OCI-M2 (cell line): ENCODE measurements at regions not wholly inside any gene's neighbourhood (a gene's known extent, or its start where the extent isn't known, plus 50 kb on each side); places are given as distances from the start of the nearest gene placed in this dataset.
"Not testable (repeated sequence)": the region's sequence is repeated elsewhere in the genome, so short reads cannot be mapped to it uniquely, and the experiment has no call there.

Source experiments
- DNase-seq: peaks from one replicate; lab custom pipeline; 2025; ENCODE audit not compliant: unreplicated experiment; lab: John Stamatoyannopoulos, UW

GRCh38 chr5:34096033-34096432 is 53.0 kb upstream of the C1QTNF3 start:
- DNase-seq, result not testable (repeated sequence)

GRCh38 chr5:34099891-34100290 is 56.9 kb upstream of the C1QTNF3 start:
- not testable (repeated sequence) for DNase-seq

DNA sequence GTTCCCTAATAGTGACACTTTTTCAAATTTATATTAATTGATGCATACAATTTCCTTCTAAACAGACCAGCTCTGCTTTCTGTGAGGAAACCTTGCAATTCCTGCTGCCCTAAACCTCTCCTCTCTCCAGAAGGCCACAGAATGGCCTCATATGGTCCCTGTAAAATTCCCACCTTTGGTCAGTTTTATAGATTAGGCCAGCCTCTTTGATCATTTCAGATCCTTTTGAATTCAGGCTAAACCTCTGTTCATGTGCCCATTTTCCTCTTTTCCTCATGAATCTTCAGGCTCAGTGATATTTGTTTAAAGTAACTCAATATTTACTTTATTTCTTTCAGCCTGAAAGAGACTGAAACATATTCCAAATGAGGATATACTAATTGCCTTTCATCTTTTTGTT is 58.6 kb upstream of the C1QTNF3 start:
- not testable (repeated sequence) for DNase-seq

DNA sequence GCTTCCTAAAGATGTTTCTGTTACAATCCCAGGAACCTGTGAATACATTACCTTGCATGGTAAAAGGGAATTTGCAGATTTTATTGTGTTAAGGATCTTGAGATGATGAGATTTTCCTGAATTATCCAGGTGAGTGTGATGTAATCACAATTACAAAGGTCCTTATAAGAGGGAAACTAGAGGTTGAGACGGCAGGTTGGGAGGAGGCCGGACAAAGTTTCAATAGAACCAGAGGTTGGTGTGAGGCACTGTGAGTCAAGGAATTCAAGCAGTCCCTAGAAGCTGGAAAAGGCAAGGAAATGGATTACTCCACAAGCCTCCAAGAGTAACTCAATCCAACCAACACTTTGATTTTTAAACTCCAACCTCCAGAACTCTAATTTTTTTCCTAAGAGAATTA is 65.9 kb upstream of the C1QTNF3 start:
- DNase-seq, result not testable (repeated sequence)

DNA sequence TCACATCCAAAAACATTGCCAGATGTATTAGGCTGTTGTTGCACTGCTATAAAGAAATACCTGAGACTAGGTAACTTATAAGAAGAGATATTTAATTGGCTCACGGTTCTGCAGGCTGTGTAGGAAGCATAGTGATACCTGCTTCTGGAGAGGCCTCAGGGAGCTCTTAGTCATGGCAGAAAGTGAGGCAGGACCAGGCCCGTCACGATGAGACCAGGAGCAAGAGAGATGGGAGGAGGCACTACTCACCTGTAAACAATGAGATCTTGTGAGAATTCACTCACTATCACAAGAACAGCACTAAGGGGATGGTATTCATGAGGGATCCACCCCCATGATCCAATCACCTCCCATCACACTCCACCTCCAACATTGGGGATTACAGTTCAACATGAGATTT is 81.3 kb upstream of the C1QTNF3 start:
- not testable (repeated sequence) for DNase-seq

DNA sequence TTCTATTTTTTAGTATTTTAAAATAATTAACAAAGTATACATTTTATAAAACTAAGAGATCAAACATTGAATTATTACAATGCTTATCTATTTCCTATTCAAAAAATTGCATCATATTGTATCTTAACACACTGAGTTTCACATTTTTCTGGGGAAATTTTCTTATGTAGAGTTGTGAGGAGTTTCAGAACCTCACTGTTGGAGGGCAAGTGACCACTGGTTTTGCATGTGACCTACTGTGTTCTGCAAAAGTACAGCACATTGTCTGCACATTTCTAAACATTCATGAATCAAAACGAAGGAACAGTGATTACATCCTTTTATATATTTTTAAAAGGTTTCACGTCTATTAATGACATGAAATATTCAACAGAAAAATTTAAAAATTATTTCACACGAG is 82.3 kb upstream of the C1QTNF3 start:
- DNase-seq, result not testable (repeated sequence)

DNA sequence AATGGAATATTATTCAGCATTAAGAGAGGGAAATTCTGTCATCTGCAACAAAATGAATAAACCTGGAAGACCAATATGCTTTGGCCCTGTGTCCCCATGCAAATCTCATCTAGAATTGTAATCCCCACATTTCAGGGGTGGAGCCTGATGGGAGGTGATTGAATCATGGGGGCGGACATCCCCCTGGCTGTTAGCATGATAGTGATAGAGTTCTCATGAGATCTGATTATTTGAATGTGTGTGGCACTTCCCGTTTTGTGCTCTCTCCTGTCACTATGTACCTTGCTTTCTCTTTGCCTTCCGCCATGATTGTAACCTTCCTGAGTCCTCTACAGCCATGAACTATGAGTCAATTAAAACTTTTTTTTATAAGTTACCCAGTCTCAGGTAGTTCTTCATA is 83.7 kb upstream of the C1QTNF3 start:
- DNase-seq, result not testable (repeated sequence)

DNA sequence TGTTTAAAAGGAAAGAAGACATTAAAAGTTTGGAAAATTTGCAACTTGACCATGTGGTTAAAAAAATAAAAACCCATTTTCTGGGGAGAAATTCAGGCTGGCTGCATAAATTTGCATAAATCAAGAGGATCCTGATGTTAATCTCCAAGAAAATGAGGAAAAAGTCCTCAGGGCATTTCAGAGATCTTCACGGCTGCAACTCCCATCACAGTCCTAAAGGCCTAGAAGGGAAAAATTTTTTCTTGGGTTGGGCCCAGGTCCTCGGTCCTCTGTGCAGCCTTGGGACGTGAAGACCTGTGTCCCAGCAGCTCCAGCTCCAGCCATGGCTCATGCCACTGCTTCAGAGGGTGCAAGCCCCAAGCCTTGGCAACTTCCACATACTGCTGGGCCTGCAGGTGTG is 84.8 kb upstream of the C1QTNF3 start:
- not testable (repeated sequence) for DNase-seq

GRCh38 chr5:34128890-34129289 is 85.9 kb upstream of the C1QTNF3 start:
- not testable (repeated sequence) for DNase-seq

GRCh38 chr5:34154988-34155387 is 112.0 kb upstream of the C1QTNF3 start:
- not testable (repeated sequence) for DNase-seq

DNA sequence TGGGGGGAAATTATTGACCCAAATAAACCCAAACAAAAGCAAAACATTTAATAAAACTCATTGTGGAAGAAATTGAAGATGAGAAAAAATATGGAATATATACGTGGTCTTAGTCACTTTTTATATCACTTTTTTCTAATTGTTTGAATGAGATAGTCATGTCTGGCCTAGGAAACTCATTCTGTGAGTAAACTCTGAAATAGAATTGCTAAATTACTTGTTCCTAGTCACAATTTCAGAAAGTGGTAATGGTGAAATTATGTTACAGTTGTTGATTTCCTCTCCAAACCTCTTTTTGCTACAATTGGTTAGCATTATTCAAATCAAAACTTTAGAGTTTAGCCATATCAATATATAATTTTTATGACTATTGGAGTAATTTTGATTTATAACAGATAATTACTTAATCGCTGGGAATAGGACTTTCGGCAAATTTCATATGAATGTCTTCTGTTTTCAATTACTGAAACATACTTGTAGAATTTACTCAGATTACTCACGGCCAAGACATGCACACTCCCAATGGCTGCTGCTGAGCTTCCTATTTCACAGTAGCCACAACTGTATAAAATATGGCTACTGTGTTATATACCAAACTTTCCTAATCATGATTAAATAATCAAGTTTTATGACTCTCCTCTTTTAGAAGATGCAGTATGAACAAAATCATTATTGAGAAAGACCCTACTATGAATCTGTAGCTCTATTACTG is 113.8 kb upstream of the C1QTNF3 start:
- not testable (repeated sequence) for DNase-seq

DNA sequence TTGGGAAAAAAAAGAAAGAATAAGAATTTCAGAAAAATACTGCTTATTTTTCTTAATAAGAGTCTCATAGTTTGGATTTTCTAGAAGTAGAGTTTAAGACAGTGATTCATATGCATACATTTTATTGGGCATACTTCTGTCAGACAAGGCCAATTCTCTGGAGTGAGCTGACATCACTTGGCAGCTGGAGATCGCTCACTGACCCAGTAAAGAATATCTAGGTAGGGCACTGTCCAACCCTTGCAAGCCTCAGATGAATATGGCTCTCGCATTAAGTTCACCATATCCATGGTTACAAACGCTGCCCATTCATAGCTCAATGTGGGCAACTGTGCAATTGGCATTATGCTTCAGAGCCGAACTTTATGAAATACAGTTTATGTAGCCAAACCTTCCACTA is 117.9 kb upstream of the C1QTNF3 start:
- not testable (repeated sequence) for DNase-seq

- DNase-seq, result not testable (repeated sequence)
Measured at GRCh38 chr5:34171398-34171797, 128.4 kb upstream of the C1QTNF3 start.

GRCh38 chr5:34179453-34180190 is 136.6 kb upstream of the C1QTNF3 start:
- not testable (repeated sequence) for DNase-seq

DNA sequence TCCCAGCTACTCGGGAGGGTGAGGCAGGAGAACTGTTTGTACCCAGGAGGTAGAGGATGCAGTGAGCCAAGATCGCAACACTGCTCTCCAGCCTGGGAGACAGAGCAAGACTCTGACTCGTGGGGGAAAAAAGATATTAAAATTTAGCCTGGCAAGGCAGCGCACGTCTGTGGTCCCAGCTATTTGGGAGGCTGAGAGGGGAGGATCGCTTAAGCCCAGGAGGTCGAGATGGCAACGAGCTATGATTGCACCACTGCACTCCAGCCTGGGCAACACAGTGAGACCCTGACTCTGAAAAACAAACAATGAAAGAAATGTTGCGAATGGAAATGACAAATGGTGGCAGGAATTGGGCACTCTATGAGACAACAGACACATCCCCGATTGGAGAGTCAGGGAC is 137.2 kb upstream of the C1QTNF3 start:
- DNase-seq, result not testable (repeated sequence)

DNA sequence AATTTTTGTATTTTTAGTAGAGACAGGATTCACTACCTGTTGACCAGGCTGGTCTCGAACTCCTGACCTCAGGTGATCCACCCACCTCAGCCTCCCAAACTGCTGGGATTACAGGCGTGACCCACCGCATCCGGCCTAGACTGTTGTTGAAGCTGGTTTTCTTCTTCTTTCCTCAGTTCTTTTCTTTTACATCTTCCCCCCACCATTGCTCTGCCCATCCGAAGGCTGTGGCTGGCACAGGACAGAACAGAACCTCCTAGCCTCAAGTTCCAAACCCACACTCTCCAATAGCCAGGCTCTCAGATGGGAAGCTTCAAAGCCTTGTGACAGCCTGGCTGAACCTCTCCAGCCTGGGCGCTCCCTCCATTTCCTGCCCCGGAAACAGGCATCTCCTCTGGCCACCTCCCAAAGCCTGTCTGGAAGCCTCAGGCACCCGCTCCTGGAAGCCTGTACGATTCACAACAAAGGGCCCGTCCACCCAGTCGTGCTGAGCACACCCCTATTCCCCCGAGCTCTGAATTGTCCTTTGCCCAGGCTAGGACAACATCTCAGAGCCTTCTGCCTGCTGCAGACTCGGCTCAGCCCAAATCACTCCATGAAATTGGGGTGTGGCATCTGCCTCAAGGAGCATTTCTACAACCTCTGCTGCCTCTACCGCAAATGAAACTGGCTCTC is 138.1 kb upstream of the C1QTNF3 start:
- not testable (repeated sequence) for DNase-seq

GRCh38 chr5:34185005-34185404 is 142.0 kb upstream of the C1QTNF3 start:
- not testable (repeated sequence) for DNase-seq

- DNase-seq, result not testable (repeated sequence)
Measured at GRCh38 chr5:34185572-34185971, 142.6 kb upstream of the C1QTNF3 start.

DNA sequence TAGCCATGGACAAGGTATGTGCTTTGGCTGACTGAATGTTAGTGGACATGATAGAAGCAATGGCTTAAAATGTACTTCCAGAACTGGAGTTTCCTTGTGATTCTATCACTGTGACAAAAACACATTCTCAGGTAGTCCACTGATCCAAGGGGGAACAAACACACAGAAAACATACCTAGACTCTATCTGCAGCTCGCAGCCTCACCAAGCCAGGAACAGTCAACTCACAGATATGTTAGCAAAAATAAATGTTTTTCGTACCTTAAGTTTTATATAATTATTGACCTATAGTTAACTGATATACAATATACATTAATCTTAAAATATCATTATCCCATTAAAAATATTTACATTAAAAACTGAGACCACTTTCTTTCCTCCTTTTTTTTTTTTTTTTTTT is 143.1 kb upstream of the C1QTNF3 start:
- DNase-seq, result not testable (repeated sequence)

- DNase-seq, result not testable (repeated sequence)
Measured at GRCh38 chr5:34186865-34187264, 143.9 kb upstream of the C1QTNF3 start.

DNA sequence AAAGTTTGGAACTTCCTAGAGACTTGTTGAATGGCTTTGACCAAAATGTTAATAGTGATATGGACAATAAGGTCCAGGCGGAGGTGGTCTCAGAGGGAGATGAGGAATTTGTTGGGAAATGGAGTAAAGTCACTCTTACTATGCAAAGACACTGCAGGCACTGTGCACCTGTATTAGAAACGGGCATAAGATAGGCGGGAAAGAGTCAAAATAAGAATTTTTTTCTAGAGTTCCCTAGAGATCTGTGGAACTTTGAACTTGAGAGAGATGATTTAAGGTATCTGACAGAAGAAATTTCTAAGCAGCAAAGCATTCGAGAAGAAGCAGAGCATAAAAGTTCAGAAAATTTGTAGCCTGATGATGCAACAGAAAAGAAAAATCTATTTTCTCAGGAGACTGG is 144.4 kb upstream of the C1QTNF3 start:
- not testable (repeated sequence) for DNase-seq
